ENCODE measurements at regions not wholly inside any gene's neighbourhood (a gene's known extent, or its start where the extent isn't known, plus 50 kb on each side); places are given as distances from the start of the nearest gene placed in this dataset.

GRCh38 chr6:48782225-48782624, 671.2 kb upstream of the PTCHD4 start:
- intact Hi-C loops (cut with DNase I), result no loop called here
- no peak for DNase-seq (ENCODE audit: low spot score)

GRCh38 chr6:48777411-48777810, 666.4 kb upstream of the PTCHD4 start:
- DNase-seq (ENCODE audit: low spot score), result no peak
- intact Hi-C loops (cut with DNase I), result no loop called here

- DNase-seq (ENCODE audit: low spot score), result no peak
- intact Hi-C loops (cut with DNase I), result no loop called here
Measured at GRCh38 chr6:48775157-48775556, 664.2 kb upstream of the PTCHD4 start.

GRCh38 chr6:48774276-48774675, 663.3 kb upstream of the PTCHD4 start:
- intact Hi-C loops (cut with DNase I), result no loop called here
- no peak for DNase-seq (ENCODE audit: low spot score)

- DNase-seq (ENCODE audit: low spot score), result no peak
- intact Hi-C loops (cut with DNase I), result no loop called here
Measured at GRCh38 chr6:48766349-48766748, 655.4 kb upstream of the PTCHD4 start.

- intact Hi-C loops (cut with DNase I), result no loop called here
- DNase-seq (ENCODE audit: low spot score), result no peak
Measured at GRCh38 chr6:48765352-48765961, 654.5 kb upstream of the PTCHD4 start.

GRCh38 chr6:48764286-48765044, 653.5 kb upstream of the PTCHD4 start:
- DNase-seq (ENCODE audit: low spot score), result no peak
- intact Hi-C loops (cut with DNase I), result no loop called here

GRCh38 chr6:48757661-48758060, 646.7 kb upstream of the PTCHD4 start:
- DNase-seq (ENCODE audit: low spot score), result no peak
- intact Hi-C loops (cut with DNase I), result no loop called here

- intact Hi-C loops (cut with DNase I), result no loop called here
- DNase-seq (ENCODE audit: low spot score), result no peak
Measured at GRCh38 chr6:48755315-48755714, 644.3 kb upstream of the PTCHD4 start.

GRCh38 chr6:48754641-48755040, 643.6 kb upstream of the PTCHD4 start:
- intact Hi-C loops (cut with DNase I), result no loop called here
- DNase-seq (ENCODE audit: low spot score), result no peak

- intact Hi-C loops (cut with DNase I), result no loop called here
- DNase-seq (ENCODE audit: low spot score), result no peak
Measured at GRCh38 chr6:48750861-48751260, 639.9 kb upstream of the PTCHD4 start.

- intact Hi-C loops (cut with DNase I), result no loop called here
- DNase-seq (ENCODE audit: low spot score), result no peak
Measured at GRCh38 chr6:48747471-48747870, 636.5 kb upstream of the PTCHD4 start.

- intact Hi-C loops (cut with DNase I), result no loop called here
- DNase-seq (ENCODE audit: low spot score), result no peak
Measured at GRCh38 chr6:48747040-48747439, 636.0 kb upstream of the PTCHD4 start.

GRCh38 chr6:48744948-48745347, 634.0 kb upstream of the PTCHD4 start:
- DNase-seq (ENCODE audit: low spot score), result no peak
- intact Hi-C loops (cut with DNase I), result no loop called here

GRCh38 chr6:48743738-48744137, 632.7 kb upstream of the PTCHD4 start:
- intact Hi-C loops (cut with DNase I), result no loop called here
- no peak for DNase-seq (ENCODE audit: low spot score)

GRCh38 chr6:48736501-48737206, 625.7 kb upstream of the PTCHD4 start:
- intact Hi-C loops (cut with DNase I), result no loop called here
- no peak for DNase-seq (ENCODE audit: low spot score)

- no peak for DNase-seq (ENCODE audit: low spot score)
- intact Hi-C loops (cut with DNase I), result no loop called here
Measured at GRCh38 chr6:48735846-48736245, 624.8 kb upstream of the PTCHD4 start.

- no peak for DNase-seq (ENCODE audit: low spot score)
- intact Hi-C loops (cut with DNase I), result no loop called here
Measured at GRCh38 chr6:48733581-48733980, 622.6 kb upstream of the PTCHD4 start.

- no peak for DNase-seq (ENCODE audit: low spot score)
- intact Hi-C loops (cut with DNase I), result no loop called here
Measured at GRCh38 chr6:48714699-48715098, 603.7 kb upstream of the PTCHD4 start.

- DNase-seq (ENCODE audit: low spot score), result no peak
- intact Hi-C loops (cut with DNase I), result no loop called here
Measured at GRCh38 chr6:48714250-48714649, 603.3 kb upstream of the PTCHD4 start.

- no peak for DNase-seq (ENCODE audit: low spot score)
- intact Hi-C loops (cut with DNase I), result no loop called here
Measured at GRCh38 chr6:48713612-48714011, 602.6 kb upstream of the PTCHD4 start.
